Ascending aorta (tissue), 2 donors: ENCODE measurements at regions not wholly inside any gene's neighbourhood (a gene's known extent, or its start where the extent isn't known, plus 50 kb on each side); places are given as distances from the start of the nearest gene placed in this dataset.
"Not testable (repeated sequence)": the region's sequence is repeated elsewhere in the genome, so short reads cannot be mapped to it uniquely, and the experiment has no call there.

ENCODE experiments used
- DNase-seq, 2 donors: peaks; one replicate each; pipeline ENCODE4 v3.0.0-alpha.2; 2019; ENCODE audit warnings: low spot score in 2 of 2
- H3K27ac ChIP-seq, 2 donors: fragments of 200-600 bp; sonication (generic); one replicate each; pipeline ENCODE4 v1.5.1; 2016 to 2017; ENCODE audit warnings: mild to moderate bottlenecking in 1 of 2
- H3K27me3 ChIP-seq: fragments of 200-600 bp; sonication (generic); one replicate; pipeline ENCODE4 v1.5.1; 2017
- H3K36me3 ChIP-seq, 2 donors: fragments of 200-600 bp; sonication (generic); one replicate each; pipeline ENCODE4 v1.5.1; 2016
- H3K4me1 ChIP-seq, 2 donors: fragments of 200-600 bp; sonication (generic); one replicate each; pipeline ENCODE4 v1.5.1; 2016 to 2017; ENCODE audit warnings: mild to moderate bottlenecking in 1 of 2
- H3K4me3 ChIP-seq, 2 donors: fragments of 200-600 bp; sonication (generic); one replicate each; pipeline ENCODE4 v1.5.1; 2016 to 2017; ENCODE audit warnings: mild to moderate bottlenecking in 1 of 2
- H3K9me3 ChIP-seq, 2 donors: fragments of 200-600 bp; sonication (generic); one replicate each; pipeline ENCODE4 v1.5.1; 2016
- CTCF ChIP-seq, 3 experiments: fragments of 200-600 bp in 2 of 3; fragments of 450-650 bp in 1 of 3; sonication (generic) in 2 of 3; IDR thresholded peaks; one replicate each; pipeline ENCODE4 v1.5.1; 2016 to 2019; ENCODE audit warnings: antibody characterized with exemption in 3 of 3, mild to moderate bottlenecking in 1 of 3, moderate library complexity in 1 of 3
- intact Hi-C: fragments of 100-400 bp; cut with DNase I; formaldehyde crosslinking; loops from one replicate; pipeline ENCODE4 v1.15.1; 2023

GRCh38 chr5:142211918-142212317, 103.3 kb downstream of the NDFIP1 start:
- Histone ChIP-seq H3K4me1 (peaks cover 3 to 7% of the 10 kb centered on the region in 2 donors), H3K4me3 (no peak overlapping the region), H3K36me3 (no peaks in the 10 kb centered on the region), H3K9me3 (no peaks in the 10 kb centered on the region), H3K27me3 (no peaks in the 10 kb centered on the region), H3K27ac (no peak overlapping the region)
- DNase-seq: no peak
- TF ChIP-seq CTCF (IDR thresholded peaks at IDR 0.05): no peak
- intact Hi-C loops: no loop called here

GRCh38 chr5:142210864-142211412, 102.4 kb downstream of the NDFIP1 start:
- Histone ChIP-seq H3K36me3 (no peaks in the 10 kb centered on the region), H3K27me3 (no peaks in the 10 kb centered on the region), H3K9me3 (no peaks in the 10 kb centered on the region), H3K4me3 (no peak overlapping the region), H3K27ac (no peak overlapping the region), H3K4me1 (no peaks in the 10 kb centered on the region)
- no peak for DNase-seq
- intact Hi-C loops: no loop called here
- no peak for TF ChIP-seq CTCF (IDR thresholded peaks at IDR 0.05)

GRCh38 chr5:142210011-142210410, 101.4 kb downstream of the NDFIP1 start:
- no peaks in the 10 kb centered on the region for H3K36me3 ChIP-seq
- no peak for DNase-seq
- no peaks in the 10 kb centered on the region for H3K27me3 ChIP-seq
- no peak overlapping the region for H3K27ac ChIP-seq
- H3K4me3 ChIP-seq: no peak overlapping the region
- H3K4me1 ChIP-seq: no peaks in the 10 kb centered on the region
- no peak for TF ChIP-seq CTCF (IDR thresholded peaks at IDR 0.05)
- no peaks in the 10 kb centered on the region for H3K9me3 ChIP-seq
- intact Hi-C loops: no loop called here

GRCh38 chr5:142208777-142209312, 100.3 kb downstream of the NDFIP1 start:
- H3K36me3 ChIP-seq: no peaks in the 10 kb centered on the region
- H3K4me3 ChIP-seq: no peak overlapping the region
- no peaks in the 10 kb centered on the region for H3K9me3 ChIP-seq
- H3K27ac ChIP-seq: no peak overlapping the region
- intact Hi-C loops: no loop called here
- no peak for DNase-seq
- H3K4me1 ChIP-seq: no peaks in the 10 kb centered on the region
- no peak for TF ChIP-seq CTCF (IDR thresholded peaks at IDR 0.05)
- H3K27me3 ChIP-seq: no peaks in the 10 kb centered on the region

- H3K4me3 ChIP-seq, H3K9me3 ChIP-seq, H3K27ac ChIP-seq, DNase-seq, H3K36me3 ChIP-seq, intact Hi-C loops, H3K27me3 ChIP-seq, H3K4me1 ChIP-seq: not testable (repeated sequence)
Measured at GRCh38 chr5:142208244-142208643, 99.7 kb downstream of the NDFIP1 start.

- Histone ChIP-seq H3K36me3 (no peaks in the 10 kb centered on the region), H3K9me3 (no peaks in the 10 kb centered on the region), H3K27me3 (no peaks in the 10 kb centered on the region), H3K27ac (no peak overlapping the region), H3K4me1 (no peaks in the 10 kb centered on the region), H3K4me3 (no peak overlapping the region)
- DNase-seq: no peak
- TF ChIP-seq CTCF (IDR thresholded peaks at IDR 0.05): no peak
- intact Hi-C loops: no loop called here
Measured at GRCh38 chr5:142206801-142207200, 98.2 kb downstream of the NDFIP1 start.
